ENCODE measurements at regions not wholly inside any gene's neighbourhood (a gene's known extent, or its start where the extent isn't known, plus 50 kb on each side); places are given as distances from the start of the nearest gene placed in this dataset.
A peak's percentile ranks its signal among the peaks of the same experiment; 100 is the strongest.

DNA sequence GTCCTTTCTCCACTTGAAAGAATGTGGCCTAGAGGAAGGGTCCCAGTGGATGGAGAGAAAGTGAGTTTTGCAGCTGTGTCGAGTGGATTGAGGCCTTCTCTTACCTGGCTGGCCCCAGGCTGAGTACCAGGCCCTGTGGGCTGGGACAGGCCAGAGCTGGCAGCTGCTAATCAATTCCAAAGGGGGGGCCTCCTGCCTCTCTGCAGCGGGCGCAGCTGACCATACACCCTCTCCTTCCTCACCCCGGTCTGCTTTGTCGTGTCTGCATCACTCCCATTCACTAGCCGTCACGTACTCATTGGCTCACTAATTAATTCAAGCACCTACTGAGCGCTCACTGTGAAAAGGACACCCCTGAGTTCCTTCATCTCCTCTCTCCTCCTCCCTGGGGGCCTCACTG, 58.4 kb upstream of the PITX1 start:
- DNase-seq (ENCODE audit: low spot score), result no peak

GRCh38 chr5:135091286-135091685, 57.3 kb upstream of the PITX1 start:
- no peak for DNase-seq (ENCODE audit: low spot score)

DNA sequence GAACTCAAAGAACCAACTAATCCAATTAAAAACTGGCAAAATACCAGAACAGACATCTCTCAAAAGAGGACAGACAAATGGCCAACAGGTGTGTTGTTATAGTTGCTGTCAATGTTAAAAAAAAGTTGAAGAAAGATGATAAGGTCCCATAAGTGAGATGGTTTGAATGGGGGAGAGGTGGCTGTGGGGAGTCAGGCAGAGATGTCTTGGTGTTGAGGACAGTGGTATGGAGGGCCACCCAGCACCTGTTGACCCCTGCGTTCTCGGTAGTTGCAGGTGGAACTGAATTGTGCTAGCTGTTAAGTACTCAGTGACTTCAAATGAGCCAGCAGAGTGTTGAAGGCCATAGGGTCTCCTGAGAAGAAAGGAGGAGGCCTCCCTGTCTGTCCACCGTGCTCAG, 55.9 kb upstream of the PITX1 start:
- DNase-seq (ENCODE audit: low spot score), result no peak

- DNase-seq (ENCODE audit: low spot score), result no peak
Observed at GRCh38 chr5:135088911-135089310, 54.9 kb upstream of the PITX1 start.

DNA sequence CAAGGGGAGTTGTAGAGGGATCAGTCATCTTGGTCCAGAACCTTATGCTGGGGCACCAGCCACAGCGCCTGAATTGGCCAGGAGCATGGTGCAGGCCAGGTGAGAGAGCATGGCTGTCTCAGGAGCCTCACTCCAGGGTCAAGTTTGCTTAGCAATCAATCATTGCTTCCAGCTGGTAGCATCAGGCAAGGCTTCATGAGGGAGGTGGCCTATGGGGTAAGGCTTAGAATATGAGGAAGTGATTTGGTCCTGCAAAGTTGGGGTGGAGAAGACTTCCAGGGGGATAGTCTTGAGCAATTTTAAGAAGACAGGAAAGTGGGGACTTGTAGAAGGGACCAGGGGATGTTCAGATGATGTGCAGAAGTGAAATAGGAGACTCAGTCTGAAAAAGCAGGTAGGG, 53.9 kb upstream of the PITX1 start:
- DNase-seq (ENCODE audit: low spot score), result no peak

DNA sequence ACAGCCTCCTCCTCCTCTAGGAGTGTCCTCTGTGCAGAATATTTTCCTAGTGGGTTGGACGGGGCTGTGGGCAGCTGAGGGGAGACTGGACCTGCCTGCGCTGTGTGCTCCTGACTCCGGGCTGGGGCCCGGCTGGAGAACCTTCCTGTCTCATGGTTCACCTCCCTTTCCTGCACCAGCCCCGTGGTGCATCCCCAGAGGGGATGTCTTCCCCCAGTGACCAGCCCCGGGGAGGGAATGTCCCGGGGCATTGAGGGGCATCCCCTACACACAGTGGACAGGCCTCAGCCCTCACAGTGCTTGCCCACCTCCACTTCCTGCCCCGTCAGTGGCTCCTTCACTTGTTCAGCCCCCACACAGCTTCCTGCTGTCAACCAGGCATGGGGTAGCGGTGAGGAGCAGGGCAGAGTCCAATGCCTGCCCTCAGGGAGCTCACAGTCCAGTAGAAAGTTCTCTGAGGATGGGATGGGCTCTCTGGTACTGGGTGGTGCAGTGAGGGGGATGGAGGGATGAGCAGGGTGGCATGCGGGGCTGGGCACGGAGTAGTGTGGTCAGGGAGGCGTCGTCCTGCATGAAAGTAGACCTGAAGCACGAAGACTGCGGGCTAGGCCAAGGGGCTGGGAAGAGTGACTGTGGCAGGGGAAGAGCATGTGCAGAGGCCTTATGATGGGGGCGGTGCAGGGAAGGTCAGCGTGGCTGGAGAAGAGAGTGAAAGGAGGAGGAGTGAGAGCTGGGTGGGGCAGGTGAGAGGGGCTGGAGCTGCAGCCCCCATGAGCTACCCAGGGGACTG, 52.1 kb upstream of the PITX1 start:
- DNase-seq (ENCODE audit: low spot score), result no peak

GRCh38 chr5:135085133-135085935, 51.3 kb upstream of the PITX1 start:
- DNase-seq (ENCODE audit: low spot score), result peak; percentile 52

Measured in AG20443 (cell line).